GM12892 (cell line): ENCODE measurements at regions not wholly inside any gene's neighbourhood (a gene's known extent, or its start where the extent isn't known, plus 50 kb on each side); places are given as distances from the start of the nearest gene placed in this dataset.

Experiments used
- POLR2A ChIP-seq: IDR thresholded peaks from 2 replicates; pipeline ENCODE4 v1.6.1; 2011; ENCODE audit warnings: low read depth, low read length, control low read depth
- POLR2AphosphoS5 ChIP-seq: IDR thresholded peaks from 2 replicates; pipeline ENCODE4 v1.6.1; 2011; ENCODE audit warnings: low read depth, low read length, control low read depth

DNA sequence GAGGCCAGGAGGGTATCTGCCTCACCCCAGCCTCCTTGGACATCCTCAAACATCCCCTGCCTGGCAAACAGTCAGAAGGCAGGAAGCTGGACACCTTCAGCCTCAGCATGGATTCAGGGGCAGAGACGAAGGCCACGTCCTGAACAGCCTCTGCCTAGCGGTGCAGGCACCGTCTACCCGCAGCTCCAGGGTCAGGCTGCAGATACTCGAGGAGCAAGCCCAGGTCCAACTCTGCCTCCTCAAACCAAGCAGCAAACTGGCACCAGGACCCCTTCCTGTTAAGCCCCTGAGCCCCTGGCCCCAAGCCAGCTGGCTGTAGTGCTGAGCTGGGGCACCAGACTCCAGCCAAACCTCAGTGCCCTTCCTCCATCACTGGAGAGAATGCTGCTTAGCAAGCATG lies 494.7 kb downstream of the NPHP4 start:
- no peak for TF ChIP-seq POLR2AphosphoS5
- TF ChIP-seq POLR2A, result no peak
